Left lung (tissue), 4 donors: ENCODE measurements at regions not wholly inside any gene's neighbourhood (a gene's known extent, or its start where the extent isn't known, plus 50 kb on each side); places are given as distances from the start of the nearest gene placed in this dataset.
A peak's percentile ranks its signal among the peaks of the same experiment; 100 is the strongest.

Source experiments
- ATAC-seq: fragments of 200-7000 bp; cut with Tn5 transposase; one replicate; pipeline ENCODE4 v1.9.1; 2020; ENCODE audit warnings: moderate library complexity
- DNase-seq, 4 donors: peaks; one replicate each; pipeline ENCODE4 v3.0.0-alpha.2; 2013 to 2020
- H3K27ac ChIP-seq, 2 donors: fragments of 200-600 bp; sonication (generic) in 1 of 2; one replicate each; pipeline versions ENCODE4 v1.5.0 to v1.8.0; 2020 to 2021
- H3K27me3 ChIP-seq, 2 donors: fragments of 200-600 bp; sonication (generic) in 1 of 2; one replicate each; pipeline versions ENCODE4 v1.5.0 to v1.8.0; 2020 to 2021
- H3K36me3 ChIP-seq, 2 donors: fragments of 200-600 bp; sonication (generic) in 1 of 2; one replicate each; pipeline versions ENCODE4 v1.5.0 to v1.8.0; 2020 to 2021
- H3K4me1 ChIP-seq, 2 donors: fragments of 200-600 bp; one replicate each; pipeline ENCODE4 v1.8.0; 2021
- H3K4me3 ChIP-seq, 2 donors: fragments of 200-600 bp; sonication (generic) in 1 of 2; one replicate each; pipeline versions ENCODE4 v1.5.0 to v1.8.0; 2020 to 2021; ENCODE audit warnings: mild to moderate bottlenecking in 1 of 2
- H3K9me3 ChIP-seq, 2 donors: fragments of 200-600 bp; sonication (generic) in 1 of 2; one replicate each; pipeline versions ENCODE4 v1.5.0 to v1.8.0; 2020 to 2021
- intact Hi-C, 2 donors: fragments of 100-400 bp; cut with DNase I; formaldehyde crosslinking; loops; one replicate each; pipeline versions ENCODE4 v1.11.2 to v1.14.2; 2022
- TF ChIP-seq, protein P1 (sequence below), 2 donors: fragments of 200-600 bp; sonication (generic) in 1 of 2; IDR thresholded peaks; one replicate each; pipeline versions ENCODE4 v1.5.0 to v1.8.0; 2021; ENCODE audit warnings: antibody characterized with exemption in 2 of 2
- donor health status: DM: no; HTN: yes; CAD: no.
- donor health status: DM: no; HTN: no; CAD: no.

DNA sequence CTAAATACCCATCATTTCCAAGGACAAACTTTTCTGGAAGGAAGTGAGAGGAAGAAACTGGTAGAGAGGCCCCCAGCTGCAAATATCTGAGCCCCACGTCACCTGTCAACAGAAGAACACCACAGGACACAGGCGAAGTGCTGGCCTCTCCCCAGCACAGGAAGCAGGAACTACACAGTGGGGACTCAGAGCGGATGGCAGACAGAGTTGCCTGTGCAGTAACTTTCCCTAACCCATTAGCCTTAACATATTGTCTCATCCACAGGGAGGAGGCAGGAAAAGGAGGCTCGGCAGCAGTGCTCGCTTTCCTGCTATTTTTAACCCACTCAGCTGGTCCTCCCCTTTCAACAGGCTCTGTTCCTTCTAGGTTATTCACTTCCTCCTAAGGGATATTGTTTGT lies 111.5 kb upstream of the TMPO start:
- no peaks in the 10 kb centered on the region for H3K27me3 ChIP-seq
- intact Hi-C loops = no loop called here
- peaks cover 0 to 4% of the 10 kb centered on the region in 2 donors for H3K9me3 ChIP-seq
- no peak overlapping the region for H3K4me3 ChIP-seq
- peaks cover 0 to 9% of the 10 kb centered on the region in 2 donors for H3K4me1 ChIP-seq
- no peak for DNase-seq
- no peaks in the 10 kb centered on the region for H3K36me3 ChIP-seq
- ATAC-seq = no peak
- peak overlapping the region in 1 of 2 donors; percentile 5 for H3K27ac ChIP-seq
- TF ChIP-seq, protein P1, sequence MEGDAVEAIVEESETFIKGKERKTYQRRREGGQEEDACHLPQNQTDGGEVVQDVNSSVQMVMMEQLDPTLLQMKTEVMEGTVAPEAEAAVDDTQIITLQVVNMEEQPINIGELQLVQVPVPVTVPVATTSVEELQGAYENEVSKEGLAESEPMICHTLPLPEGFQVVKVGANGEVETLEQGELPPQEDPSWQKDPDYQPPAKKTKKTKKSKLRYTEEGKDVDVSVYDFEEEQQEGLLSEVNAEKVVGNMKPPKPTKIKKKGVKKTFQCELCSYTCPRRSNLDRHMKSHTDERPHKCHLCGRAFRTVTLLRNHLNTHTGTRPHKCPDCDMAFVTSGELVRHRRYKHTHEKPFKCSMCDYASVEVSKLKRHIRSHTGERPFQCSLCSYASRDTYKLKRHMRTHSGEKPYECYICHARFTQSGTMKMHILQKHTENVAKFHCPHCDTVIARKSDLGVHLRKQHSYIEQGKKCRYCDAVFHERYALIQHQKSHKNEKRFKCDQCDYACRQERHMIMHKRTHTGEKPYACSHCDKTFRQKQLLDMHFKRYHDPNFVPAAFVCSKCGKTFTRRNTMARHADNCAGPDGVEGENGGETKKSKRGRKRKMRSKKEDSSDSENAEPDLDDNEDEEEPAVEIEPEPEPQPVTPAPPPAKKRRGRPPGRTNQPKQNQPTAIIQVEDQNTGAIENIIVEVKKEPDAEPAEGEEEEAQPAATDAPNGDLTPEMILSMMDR (IDR thresholded peaks at IDR 0.05) = no peak

DNA sequence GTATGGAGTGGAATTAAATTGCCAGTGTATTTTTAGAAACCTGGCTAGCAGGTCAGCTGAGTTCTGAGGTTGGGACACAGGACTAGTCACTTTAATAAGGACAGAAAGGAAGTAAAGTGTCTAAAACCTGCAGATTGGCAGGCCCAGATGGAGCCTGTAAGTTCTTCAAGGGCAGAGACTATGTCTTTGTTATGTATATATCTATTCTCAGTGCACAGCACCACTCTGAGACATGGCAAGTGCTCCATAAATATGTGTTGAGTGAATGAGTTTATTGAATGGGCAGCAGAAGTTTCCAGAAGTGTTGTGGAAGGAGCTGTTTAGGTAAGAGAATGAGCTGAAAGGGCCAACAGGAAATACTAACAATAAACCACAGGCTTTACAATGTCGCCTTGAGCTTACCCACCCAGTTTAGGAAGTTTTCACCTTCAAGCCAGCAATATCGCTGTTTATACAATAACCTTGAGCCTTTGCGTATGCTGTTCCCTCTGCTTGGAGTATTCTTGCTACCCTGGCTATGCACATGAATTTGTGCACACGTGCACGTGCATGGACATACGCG lies 109.5 kb upstream of the TMPO start:
- Histone ChIP-seq H3K27me3 (no peaks in the 10 kb centered on the region), H3K9me3 (peaks cover 0 to 4% of the 10 kb centered on the region in 2 donors), H3K27ac (no peak overlapping the region), H3K4me3 (no peak overlapping the region), H3K36me3 (no peaks in the 10 kb centered on the region), H3K4me1 (peaks cover 0 to 5% of the 10 kb centered on the region in 2 donors)
- TF ChIP-seq, protein P1 (IDR thresholded peaks at IDR 0.05) = no peak
- ATAC-seq (no peak), DNase-seq (no peak)
- intact Hi-C loops = no loop called here

- intact Hi-C loops = no loop called here
- Histone ChIP-seq H3K4me3 (no peak overlapping the region), H3K4me1 (peaks cover 0 to 5% of the 10 kb centered on the region in 2 donors), H3K27me3 (no peaks in the 10 kb centered on the region), H3K9me3 (peaks cover 0 to 4% of the 10 kb centered on the region in 2 donors), H3K27ac (no peak overlapping the region), H3K36me3 (no peaks in the 10 kb centered on the region)
- DNase-seq (no peak), ATAC-seq (no peak)
- TF ChIP-seq, protein P1 (IDR thresholded peaks at IDR 0.05) = no peak
These were observed 109.0 kb upstream of the TMPO start for GRCh38 chr12:98406378-98406777.

DNA sequence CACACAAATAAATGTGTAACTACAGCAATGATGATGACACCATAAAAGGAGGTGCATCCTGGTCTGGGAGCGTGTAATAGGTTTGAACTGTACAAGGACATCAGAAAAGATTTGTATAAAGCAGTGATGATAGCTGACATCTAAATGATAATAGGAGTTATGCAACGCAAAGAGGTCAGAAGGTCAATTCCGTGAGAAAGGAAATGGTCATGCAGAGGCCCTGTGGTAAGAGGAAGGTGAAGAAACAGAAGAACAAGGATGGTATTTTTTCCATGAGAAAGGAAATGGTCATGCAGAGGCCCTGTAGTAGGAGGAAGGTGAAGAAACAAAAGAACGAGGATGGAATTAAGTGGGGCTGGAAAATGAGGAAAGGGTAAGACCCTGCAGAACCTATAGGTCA lies 106.7 kb upstream of the TMPO start:
- peaks cover 0 to 4% of the 10 kb centered on the region in 2 donors for H3K9me3 ChIP-seq

GRCh38 chr12:98409548-98409947 lies 105.8 kb upstream of the TMPO start:
- no peak for DNase-seq
- no peak for ATAC-seq
- H3K9me3 ChIP-seq = peaks cover 0 to 4% of the 10 kb centered on the region in 2 donors
- H3K36me3 ChIP-seq = no peaks in the 10 kb centered on the region
- intact Hi-C loops = no loop called here
- H3K4me3 ChIP-seq = no peak overlapping the region
- no peak overlapping the region for H3K27ac ChIP-seq
- H3K27me3 ChIP-seq = no peaks in the 10 kb centered on the region
- peaks cover 0 to 5% of the 10 kb centered on the region in 2 donors for H3K4me1 ChIP-seq
- TF ChIP-seq, protein P1 (IDR thresholded peaks at IDR 0.05) = no peak

More for the DNA sequence above, 106.7 kb upstream of the TMPO start:
- ATAC-seq = no peak
- TF ChIP-seq, protein P1 (IDR thresholded peaks at IDR 0.05) = no peak
- Histone ChIP-seq H3K4me1 (peaks cover 0 to 5% of the 10 kb centered on the region in 2 donors), H3K27ac (no peak overlapping the region), H3K36me3 (no peaks in the 10 kb centered on the region), H3K4me3 (no peak overlapping the region), H3K27me3 (no peaks in the 10 kb centered on the region)
- intact Hi-C loops = no loop called here
- no peak for DNase-seq
